Ovary (tissue), 3 donors: ENCODE measurements at regions not wholly inside any gene's neighbourhood (a gene's known extent, or its start where the extent isn't known, plus 50 kb on each side); places are given as distances from the start of the nearest gene placed in this dataset.

Experiments used
- EP300 ChIP-seq: sonication (generic); formaldehyde crosslinking; IDR thresholded peaks from one replicate; pipeline ENCODE4 v1.6.1; 2017; ENCODE audit warnings: antibody characterized with exemption
- POLR2A ChIP-seq: fragments of 450-650 bp; IDR thresholded peaks from one replicate; pipeline ENCODE4 v1.6.1; 2017; ENCODE audit warnings: antibody characterized with exemption, mild to moderate bottlenecking, moderate library complexity
- TF ChIP-seq, protein P1 (sequence below), 3 donors: fragments of 450-650 bp in 2 of 3; fragments of 200-600 bp in 1 of 3; IDR thresholded peaks; one replicate each; pipeline versions ENCODE4 v1.5.1 to v1.8.0; 2016 to 2022; ENCODE audit warnings: antibody characterized with exemption in 3 of 3, mild to moderate bottlenecking in 1 of 3
- donor health status: DM: no; HTN: no; CAD: no.

DNA sequence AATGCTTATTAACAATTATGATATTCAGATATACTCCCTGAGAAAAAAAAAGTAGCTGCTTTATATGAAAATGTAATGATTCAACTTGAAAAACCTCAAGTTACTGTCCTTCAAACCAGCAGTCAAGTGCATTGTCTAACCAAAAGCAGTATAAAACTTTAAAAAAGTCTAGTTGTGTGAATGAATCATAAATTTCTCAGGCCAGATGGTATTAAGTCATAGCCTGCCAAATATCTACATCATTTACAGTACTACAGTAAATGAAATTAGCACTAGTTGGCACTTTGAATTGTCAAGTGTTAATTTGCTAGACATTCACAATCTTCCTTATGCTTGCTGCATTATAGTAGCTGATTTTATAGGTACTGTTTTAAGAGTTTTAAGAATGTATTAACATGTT, 85.9 kb downstream of the CBLN2 start:
- TF ChIP-seq, protein P1, sequence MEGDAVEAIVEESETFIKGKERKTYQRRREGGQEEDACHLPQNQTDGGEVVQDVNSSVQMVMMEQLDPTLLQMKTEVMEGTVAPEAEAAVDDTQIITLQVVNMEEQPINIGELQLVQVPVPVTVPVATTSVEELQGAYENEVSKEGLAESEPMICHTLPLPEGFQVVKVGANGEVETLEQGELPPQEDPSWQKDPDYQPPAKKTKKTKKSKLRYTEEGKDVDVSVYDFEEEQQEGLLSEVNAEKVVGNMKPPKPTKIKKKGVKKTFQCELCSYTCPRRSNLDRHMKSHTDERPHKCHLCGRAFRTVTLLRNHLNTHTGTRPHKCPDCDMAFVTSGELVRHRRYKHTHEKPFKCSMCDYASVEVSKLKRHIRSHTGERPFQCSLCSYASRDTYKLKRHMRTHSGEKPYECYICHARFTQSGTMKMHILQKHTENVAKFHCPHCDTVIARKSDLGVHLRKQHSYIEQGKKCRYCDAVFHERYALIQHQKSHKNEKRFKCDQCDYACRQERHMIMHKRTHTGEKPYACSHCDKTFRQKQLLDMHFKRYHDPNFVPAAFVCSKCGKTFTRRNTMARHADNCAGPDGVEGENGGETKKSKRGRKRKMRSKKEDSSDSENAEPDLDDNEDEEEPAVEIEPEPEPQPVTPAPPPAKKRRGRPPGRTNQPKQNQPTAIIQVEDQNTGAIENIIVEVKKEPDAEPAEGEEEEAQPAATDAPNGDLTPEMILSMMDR (IDR thresholded peaks at IDR 0.05): no peak
- TF ChIP-seq POLR2A (no peak), EP300 (no peak)
